ENCODE measurements at regions not wholly inside any gene's neighbourhood (a gene's known extent, or its start where the extent isn't known, plus 50 kb on each side); places are given as distances from the start of the nearest gene placed in this dataset.

- FAIRE-seq = no peak
- Histone ChIP-seq H3K36me3 (ENCODE audit: control insufficient read depth, insufficient read depth, low read length) (no peaks in the 10 kb centered on the region), H3K79me2 (ENCODE audit: control insufficient read depth, insufficient read depth, low read length) (no peaks in the 10 kb centered on the region), H3K9me3 (replicated peaks; ENCODE audit: control insufficient read depth, insufficient read depth, low read depth, low read length) (no peaks in the 10 kb centered on the region), H3K27ac (ENCODE audit: extremely low read depth, low read depth, low read length) (no peak overlapping the region), H3K4me2 (ENCODE audit: insufficient read depth, low read length) (no peak overlapping the region), H3K27me3 (ENCODE audit: control insufficient read depth in 2 of 2, insufficient read depth in 2 of 2, low read length in 2 of 2) (no peaks in the 10 kb centered on the region), H3K9ac (ENCODE audit: insufficient read depth in 1 of 2, low read depth in 2 of 2, low read length in 2 of 2) (no peak overlapping the region), H4K20me1 (replicated peaks; ENCODE audit: control insufficient read depth, insufficient read depth, low read length) (no peaks in the 10 kb centered on the region), H2AFZ (ENCODE audit: low read depth, low read length) (no peak overlapping the region), H3K4me1 (replicated peaks in 1 of 2; ENCODE audit: control insufficient read depth in 2 of 2, insufficient read depth in 2 of 2, low read length in 2 of 2) (no peaks in the 10 kb centered on the region), H3K9me1 (ENCODE audit: control insufficient read depth, insufficient read depth, low read length) (no peaks in the 10 kb centered on the region), H3K4me3 (no peak overlapping the region)
- no peak for ATAC-seq
- 0% methylated on average over 2 of the region's 2 CpGs for WGBS (ENCODE audit: insufficient coverage, low coverage, missing lambda C conversion rate)
- TF ChIP-seq PRPF4 (IDR thresholded peaks at IDR 0.05; ENCODE audit: insufficient read depth, low read depth, low read length, poor library complexity, severe bottlenecking) (no peak), NR4A1 (CRISPR knock-in tag; IDR thresholded peaks at IDR 0.05) (no peak), NR4A1 (tag; IDR thresholded peaks at IDR 0.05) (no peak), CREB1 (IDR thresholded peaks at IDR 0.05) (no peak), CREB1 (CRISPR knock-in tag; IDR thresholded peaks at IDR 0.05) (no peak), MTA2 (IDR thresholded peaks at IDR 0.05; ENCODE audit: low read depth) (no peak), CREB3 (tag; conservative IDR thresholded peaks at IDR 0.05; ENCODE audit: low read depth) (no peak), CUX1 (CRISPR knock-in tag; IDR thresholded peaks at IDR 0.05) (no peak), HIVEP1 (CRISPR knock-in tag; IDR thresholded peaks at IDR 0.05) (no peak), MTA3 (IDR thresholded peaks at IDR 0.05; ENCODE audit: borderline replicate concordance) (no peak)
- TF ChIP-seq, protein P1, sequence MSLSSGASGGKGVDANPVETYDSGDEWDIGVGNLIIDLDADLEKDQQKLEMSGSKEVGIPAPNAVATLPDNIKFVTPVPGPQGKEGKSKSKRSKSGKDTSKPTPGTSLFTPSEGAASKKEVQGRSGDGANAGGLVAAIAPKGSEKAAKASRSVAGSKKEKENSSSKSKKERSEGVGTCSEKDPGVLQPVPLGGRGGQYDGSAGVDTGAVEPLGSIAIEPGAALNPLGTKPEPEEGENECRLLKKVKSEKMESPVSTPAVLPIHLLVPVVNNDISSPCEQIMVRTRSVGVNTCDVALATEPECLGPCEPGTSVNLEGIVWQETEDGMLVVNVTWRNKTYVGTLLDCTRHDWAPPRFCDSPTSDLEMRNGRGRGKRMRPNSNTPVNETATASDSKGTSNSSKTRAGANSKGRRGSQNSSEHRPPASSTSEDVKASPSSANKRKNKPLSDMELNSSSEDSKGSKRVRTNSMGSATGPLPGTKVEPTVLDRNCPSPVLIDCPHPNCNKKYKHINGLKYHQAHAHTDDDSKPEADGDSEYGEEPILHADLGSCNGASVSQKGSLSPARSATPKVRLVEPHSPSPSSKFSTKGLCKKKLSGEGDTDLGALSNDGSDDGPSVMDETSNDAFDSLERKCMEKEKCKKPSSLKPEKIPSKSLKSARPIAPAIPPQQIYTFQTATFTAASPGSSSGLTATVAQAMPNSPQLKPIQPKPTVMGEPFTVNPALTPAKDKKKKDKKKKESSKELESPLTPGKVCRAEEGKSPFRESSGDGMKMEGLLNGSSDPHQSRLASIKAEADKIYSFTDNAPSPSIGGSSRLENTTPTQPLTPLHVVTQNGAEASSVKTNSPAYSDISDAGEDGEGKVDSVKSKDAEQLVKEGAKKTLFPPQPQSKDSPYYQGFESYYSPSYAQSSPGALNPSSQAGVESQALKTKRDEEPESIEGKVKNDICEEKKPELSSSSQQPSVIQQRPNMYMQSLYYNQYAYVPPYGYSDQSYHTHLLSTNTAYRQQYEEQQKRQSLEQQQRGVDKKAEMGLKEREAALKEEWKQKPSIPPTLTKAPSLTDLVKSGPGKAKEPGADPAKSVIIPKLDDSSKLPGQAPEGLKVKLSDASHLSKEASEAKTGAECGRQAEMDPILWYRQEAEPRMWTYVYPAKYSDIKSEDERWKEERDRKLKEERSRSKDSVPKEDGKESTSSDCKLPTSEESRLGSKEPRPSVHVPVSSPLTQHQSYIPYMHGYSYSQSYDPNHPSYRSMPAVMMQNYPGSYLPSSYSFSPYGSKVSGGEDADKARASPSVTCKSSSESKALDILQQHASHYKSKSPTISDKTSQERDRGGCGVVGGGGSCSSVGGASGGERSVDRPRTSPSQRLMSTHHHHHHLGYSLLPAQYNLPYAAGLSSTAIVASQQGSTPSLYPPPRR (CRISPR knock-in tag; IDR thresholded peaks at IDR 0.05; ENCODE audit: borderline replicate concordance) = no peak
- ChIA-PET CTCF (ENCODE audit: low intra/inter-chr PET ratio) (no interaction called here), POLR2A (no interaction called here)
- no peak for DNase-seq (ENCODE audit: extremely low read depth in 1 of 4, low spot score in 3 of 4)
- BruUV-seq (replicated peaks) = no TSS peak
- intact Hi-C loops (cut with micrococcal nuclease) = no loop called here
- in situ Hi-C loops (cut with MboI) = no loop called here
These were observed 360.4 kb upstream of the KCNH7 start for GRCh38 chr2:163198972-163199371.
